ENCODE measurements at regions not wholly inside any gene's neighbourhood (a gene's known extent, or its start where the extent isn't known, plus 50 kb on each side); places are given as distances from the start of the nearest gene placed in this dataset.

DNA sequence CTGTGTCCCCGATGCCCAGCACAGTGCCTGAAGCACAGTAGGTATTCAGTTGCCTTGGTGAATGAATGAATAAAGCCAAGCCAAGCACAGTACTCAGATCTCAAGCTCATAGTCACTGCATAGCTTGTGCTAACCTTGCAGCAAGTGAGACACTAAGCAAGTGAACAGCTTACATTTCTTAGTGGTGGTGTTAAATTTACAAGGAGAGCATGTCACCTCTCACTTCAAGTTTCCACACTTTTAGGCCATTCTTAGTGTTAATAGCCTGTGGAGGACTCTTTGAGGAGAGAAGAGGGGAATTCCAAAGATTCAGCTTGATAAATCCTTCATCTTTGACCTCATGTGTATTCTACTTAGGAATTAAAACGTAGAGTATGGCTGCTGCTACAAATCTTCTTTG is 104.7 kb downstream of the C9orf152 start:
- DNase-seq = no peak

DNA sequence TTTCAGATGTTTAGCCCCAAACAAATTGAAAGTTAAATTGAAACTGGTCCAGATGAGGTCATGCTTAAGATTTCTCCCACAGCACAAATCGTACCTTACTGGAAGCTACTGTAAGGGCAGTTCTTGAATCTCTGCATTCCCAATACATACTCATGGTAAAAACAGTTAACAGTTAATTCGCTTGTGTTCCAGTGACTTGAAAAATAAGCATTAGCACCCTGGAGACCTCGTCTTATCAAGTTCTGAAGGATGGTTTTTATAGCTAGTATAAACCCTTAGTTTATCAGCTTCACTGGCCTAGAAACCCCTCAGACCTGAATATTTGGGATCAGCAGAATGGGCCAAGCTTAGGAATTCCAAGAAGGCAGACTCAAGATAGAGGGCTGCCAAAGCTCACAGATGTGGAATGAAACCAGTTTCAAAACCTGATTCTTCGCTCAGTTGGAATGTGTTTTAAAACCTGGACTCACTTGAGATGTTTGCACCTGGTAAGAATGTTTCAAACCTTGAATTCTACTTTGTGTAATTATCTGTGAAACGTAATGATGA is 103.6 kb downstream of the C9orf152 start:
- no peak for DNase-seq

DNA sequence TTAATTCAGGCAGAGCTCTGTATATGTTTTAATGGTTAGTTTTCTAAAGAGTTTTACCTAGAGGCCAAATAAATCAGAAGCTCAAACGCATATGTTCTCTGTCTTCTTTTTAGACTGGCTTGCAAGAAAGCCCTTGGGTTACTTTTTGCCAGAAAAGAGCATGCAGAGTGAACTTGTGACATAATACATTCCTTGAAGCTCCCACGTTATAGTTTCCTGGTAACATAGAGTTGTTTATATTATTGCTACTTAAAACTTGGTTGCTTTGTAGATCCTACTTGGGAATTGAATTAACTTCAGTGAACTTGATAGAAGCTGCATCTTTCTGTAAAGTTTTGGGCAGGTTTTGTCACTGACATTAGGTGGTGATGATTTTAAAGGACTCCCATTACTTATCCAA is 102.9 kb downstream of the C9orf152 start:
- DNase-seq = no peak

DNA sequence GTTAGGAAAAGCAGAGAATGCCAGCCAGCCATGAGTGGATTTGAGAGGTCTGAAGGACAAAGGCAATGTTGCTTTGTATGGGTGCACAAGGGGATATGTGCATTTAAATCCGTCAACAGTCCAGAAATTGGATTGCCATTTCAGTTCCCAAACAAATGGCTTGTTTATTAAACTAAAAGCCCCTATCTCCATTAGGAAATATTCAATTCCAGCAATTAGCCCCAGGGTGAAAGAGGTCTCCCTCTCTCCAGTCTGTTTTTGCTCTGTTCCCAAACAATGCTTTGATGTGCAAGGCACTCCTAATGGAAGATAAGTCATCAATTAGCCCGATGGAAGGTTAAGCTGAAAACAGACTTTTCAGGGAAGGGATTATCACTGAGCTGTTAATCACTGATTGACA is 101.3 kb downstream of the C9orf152 start:
- DNase-seq = no peak

DNA sequence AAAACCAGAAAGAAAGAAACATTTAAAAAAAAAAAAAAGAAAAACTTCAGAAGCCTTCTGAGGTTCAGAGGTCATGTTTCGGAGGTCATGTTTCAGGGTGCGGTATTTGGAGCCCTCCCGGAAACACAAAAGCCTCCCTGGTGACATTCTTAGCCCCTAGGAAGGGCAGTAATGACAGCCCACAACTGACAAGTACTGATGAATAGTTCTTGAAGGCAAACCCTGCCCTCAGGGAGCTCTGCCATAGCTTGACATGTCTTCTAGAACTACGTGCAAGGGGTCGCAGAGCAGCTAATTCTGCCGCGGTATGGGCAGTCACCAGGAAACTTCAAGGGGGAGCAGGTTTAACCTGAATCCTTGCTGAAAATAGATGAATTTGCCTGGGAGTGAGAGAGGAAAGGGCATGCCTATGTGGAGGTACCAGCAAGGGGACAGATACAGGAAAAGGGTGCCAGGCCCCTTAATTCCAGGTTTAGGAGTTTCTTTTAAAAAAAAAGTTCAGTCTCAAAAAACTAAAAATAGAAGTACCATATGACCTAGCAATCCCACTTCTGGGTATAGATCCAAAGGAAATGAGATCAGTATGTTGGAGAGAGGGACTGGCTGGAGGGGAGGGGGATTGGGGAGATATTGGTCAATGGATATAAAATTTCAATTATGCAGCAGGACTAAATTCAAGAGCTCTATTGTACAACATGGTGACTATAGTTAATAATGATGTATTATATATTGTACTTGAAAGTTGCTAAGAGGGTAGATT is 98.4 kb downstream of the C9orf152 start:
- no peak for DNase-seq

DNA sequence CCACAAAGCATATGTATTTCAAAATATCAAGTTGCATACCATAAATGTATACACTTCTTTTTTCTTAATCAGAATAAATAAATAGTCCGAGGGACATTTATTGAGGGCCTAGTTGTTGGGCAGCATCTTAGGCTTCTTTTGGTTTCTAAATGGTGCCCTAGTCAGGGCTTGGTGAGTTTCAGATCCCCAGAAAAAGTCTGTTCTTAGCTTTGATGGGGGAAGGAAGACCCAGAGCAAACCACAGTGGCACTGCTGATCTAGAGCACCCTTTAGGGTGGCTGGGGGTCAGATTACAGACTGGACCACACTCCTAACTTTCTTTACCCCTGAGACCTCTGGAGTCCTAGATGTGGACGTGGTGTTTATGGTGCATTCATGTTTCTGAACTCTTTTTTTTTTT is 97.8 kb downstream of the C9orf152 start:
- DNase-seq = no peak

DNA sequence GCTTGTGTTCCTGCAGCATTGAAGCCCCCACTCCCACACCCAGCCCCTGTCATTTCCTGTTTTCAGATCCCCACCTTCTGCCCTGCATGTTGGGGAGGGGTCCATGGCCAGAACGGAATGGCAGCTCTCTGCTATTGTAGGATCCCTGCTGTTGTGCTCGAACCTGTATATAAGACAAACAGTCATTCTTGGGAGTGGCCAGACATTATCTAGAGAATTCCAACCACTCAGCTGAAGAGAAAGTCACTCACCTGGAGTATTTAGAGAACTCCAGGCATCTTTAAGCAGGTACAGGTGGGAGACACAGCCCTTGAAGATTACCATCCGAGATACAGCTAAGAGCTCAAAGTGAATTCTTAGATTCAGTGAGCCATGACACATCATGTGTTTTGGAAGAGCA is 96.1 kb downstream of the C9orf152 start:
- DNase-seq = no peak

DNA sequence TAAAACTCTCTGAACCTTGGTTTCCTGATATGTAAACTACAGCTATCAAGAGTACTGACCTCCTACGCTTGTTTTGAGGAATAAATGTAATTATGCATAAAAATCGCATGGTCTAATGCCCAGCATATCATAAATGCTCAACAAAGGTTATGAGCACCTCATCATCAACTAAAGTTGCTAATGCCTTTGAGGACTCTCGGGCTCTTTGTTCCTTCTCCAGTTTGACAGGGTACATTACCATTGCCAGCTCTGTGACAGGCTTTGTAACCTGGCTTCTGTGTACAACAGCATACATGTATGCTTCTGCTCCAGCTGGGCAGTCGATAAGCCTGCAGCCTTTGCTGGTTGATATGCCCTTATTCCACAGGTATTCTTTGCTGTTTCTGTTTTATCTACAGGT is 95.2 kb downstream of the C9orf152 start:
- no peak for DNase-seq

DNA sequence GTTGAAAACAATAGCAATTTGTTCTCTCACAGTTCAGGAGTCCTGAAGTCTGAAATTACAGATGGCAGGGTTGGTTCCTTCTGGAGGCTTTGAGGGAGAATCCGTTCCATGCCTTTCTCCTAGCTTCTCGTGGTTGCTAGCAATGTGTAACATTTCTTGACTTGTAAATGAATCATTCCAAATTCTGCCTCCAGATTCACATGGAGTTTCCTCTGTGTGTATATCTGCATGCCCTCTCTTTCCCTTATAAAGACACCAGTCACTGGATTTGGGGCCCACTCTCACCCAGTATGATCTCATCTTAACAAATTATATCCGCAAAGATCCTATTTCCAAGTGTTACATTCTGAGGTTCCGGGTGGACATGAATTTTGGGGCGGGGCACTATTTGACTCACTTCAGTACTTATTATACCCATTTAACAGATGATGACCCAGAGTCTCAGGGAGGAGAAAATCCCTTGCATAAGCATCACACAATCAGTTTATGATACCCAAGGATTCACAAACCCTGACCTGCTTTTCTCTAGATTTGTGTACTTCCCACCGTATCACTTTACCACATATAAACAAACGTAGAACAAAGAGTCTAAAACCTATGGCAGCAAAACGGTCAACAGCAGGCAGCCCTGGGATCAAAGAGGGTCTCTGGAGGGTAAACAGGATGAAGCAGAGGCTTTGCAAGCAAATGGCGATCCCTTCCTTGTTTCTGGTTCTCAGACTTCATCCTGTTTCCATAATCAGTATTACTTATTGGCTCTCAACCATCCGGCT is 93.7 kb downstream of the C9orf152 start:
- no peak for DNase-seq

DNA sequence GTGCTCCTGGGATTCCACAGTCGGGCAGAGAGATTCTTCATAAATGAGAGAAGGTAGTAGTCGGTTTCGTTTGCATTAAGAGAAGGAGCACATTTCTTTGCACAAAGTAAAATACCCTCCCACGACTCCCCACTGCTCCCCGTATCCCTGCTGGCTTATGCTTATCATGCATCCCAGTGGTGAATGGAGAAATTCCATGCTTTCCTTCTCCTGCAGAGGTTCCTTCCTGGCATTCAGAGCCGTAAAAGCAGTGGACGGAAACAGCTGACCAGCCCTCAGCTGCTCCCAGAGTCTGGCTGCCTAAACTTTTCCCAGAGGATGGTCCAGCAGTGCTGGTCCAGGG is 93.1 kb downstream of the C9orf152 start:
- DNase-seq = peak; percentile 58

DNA sequence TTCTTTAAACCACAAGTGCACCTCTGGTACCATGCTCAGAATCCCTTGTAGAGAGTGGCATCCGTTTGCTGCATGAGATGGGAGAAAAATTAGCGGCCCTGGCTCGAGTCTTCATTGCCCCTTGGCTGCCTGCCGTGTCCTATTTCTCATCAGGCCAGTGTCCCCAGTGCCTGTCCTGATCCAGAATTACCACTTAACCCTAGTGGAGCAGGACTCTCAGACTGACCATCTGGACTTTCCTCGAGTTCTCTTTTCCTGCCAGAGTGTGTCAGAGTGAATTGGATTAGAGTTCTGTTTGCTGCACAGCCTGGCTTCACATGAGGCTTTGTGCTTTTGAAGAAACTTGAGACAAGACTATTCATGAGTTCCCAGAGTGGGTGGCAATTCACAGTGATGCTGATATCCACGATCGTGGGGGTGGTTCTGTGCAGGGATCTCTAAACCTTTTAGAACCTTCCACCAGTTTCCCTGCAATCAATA is 92.6 kb downstream of the C9orf152 start:
- peak; percentile 50 for DNase-seq

DNA sequence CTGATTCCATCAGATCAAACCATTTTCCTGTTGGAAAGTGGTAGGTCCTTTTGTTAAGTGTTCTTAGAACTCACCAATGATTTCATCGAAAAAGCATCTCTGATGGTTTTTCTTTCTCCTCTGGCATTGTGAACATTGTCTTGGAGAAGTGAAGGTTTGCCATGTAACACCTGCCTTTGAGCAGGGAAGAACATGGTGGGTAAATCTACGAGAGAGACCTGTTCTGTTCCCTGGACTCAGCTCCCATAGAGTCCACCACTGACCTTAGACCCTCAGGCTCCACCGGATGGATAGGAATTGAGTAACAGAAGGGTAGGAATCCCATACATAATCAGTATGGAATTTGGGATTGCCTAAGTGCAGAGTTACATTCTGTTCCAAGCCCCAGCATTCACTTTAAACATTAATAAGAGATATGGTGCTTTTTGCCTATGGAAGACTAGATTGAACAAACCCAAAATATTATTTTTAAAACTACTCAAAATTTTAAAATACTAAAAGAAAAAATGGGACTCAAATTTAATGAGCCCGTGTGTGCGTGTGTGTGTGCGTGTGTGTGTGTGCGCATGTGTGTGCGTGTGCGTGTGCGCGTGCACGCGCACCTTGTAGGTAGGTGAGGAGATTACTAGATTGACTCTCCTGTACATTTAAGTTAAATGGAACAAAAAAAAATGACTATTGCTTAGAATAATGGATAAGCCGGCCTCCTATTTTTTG is 92.0 kb downstream of the C9orf152 start:
- DNase-seq = no peak

DNA sequence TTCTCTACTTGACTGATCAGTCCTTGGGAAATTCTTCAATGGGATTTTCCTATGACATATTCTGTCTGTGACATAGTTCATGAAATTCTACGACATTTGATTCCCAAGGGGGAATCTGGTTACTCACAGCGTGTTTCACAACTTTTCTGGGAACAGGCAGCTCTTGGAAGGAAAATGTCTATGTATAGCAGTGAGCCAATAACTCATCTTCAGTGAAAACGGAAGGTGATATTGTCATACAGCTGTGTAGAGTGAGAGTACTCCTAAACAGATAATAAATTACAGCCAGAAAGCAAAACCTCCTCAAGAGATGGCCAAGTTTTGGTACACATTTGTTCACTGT is 91.4 kb downstream of the C9orf152 start:
- no peak for DNase-seq

DNA sequence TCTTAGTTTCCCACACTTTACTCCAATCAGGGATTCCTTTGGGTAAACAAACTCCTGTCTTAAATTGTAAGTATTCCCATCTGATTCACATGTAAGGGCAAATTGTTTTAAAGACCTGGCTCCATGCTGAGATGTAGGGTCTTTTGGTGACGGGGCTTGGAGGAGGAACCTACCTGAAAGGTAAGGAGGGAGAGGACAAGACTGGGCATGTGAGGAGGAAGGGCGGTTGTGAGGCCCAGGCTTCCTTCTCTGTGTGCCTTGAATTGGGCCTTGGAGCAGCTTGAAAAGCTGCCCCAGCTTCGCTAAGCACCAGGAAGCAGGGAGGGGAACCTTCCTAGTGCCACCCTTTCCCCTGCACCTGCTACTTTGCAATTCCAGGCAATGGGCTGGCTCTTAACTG is 86.8 kb downstream of the C9orf152 start:
- DNase-seq = no peak

DNA sequence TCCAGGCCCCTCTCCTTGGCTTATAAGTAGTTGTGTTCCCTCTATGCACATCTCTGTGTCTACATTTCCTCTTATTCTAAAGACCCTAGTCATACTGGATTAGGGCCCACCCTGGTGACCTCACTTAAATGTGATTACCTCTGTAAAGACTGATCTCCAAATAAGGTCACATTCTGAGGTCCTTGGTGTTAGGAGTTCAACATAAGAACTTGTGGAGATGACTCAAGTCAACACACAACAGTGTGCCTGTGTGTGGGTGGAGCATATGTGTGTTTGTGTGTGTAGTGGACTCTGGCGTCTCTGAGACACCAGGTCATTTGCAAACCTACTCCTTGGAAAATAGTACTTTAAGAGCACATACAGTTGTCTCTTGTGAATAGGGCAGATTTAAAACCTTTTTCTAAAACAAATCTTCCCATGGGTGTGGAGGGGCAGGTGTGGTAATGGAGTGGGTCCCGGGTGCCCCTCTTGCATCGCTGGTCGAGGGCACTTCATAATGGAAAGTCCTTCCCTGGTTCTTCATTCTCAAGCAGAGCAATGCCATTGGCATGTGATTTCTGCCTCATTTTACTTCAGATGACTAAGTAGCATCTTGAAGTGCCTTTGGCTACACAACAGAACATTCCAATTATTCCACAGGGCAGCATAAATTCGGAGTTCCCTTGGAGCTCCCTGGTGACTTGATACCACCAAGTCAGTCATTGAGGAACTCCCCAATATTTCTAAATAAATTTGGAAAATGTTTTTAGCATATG is 84.4 kb downstream of the C9orf152 start:
- DNase-seq = no peak

DNA sequence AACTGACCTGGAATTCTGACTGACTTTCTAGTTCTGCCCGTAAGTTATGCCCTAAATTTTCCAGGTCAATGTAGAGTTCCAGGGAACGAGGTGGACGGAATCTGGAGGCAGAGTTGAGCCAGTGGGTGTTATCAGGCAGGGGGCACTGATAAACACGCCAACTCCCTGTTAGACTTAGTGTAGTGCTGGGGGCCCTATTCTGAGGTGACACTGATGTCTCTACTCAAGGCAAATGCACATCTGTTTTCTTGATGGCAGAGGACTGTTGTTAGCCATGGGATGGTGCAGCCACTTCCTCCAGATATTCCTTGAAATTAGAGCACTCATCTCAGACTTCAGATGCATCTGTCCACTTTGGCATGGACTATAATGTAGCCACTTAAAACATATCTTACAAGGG is 83.5 kb downstream of the C9orf152 start:
- DNase-seq = no peak

DNA sequence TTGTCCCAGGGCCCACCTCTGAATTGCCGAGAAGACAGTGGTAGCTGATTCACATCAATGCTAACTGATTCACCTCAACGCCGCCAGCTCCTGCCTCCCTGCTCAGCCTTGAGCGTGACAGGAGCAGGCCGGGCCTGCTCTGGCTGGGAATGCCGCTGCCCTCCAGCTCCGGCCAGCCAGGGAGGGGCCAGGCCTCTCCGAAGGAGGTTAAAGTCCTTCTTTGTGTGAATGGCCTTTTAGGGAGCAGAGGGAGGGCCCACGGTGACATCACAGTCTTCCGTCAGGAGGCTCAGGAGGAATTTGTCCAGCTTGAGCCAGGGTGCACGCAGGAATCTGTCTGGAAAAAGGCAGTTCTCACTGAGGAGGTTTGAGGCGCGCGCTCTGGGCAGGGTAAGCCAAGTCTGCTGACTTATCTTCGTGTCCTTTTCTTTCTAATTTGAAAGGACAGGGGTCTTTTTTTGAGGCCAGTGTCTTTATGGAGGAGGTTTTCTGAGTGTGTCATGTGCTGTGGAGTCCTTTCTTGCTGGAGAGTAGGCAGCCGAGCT is 82.7 kb downstream of the C9orf152 start:
- DNase-seq = peak; percentile 86

DNA sequence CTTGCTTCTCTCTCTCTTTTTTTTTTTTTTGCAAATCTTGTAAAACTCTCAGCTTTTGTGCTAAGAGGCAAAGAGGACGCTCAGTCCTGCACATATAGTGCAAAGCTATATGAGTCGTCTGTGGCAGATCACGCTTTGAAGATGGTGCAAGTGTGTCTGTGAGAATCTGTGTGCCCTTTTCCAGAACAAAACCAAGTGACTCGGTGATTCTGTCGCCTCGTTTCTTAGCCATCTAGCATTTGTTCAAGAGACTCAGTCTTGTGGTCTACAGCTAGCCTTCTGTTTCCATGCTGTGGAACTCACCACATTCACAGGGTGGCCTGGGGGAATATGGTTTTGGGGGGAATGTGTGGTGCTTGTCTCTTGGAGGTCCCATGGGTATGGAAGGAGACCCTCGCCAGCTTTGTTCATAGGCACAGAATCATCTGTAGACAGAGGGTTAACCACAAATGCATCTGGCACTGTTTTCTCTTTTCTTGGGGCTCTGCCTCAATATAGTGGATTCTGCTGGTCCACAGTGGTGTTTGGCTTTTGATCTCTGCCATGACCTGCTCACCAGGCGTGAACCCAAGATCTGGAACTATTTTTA is 82.1 kb downstream of the C9orf152 start:
- peak; percentile 49 for DNase-seq

DNA sequence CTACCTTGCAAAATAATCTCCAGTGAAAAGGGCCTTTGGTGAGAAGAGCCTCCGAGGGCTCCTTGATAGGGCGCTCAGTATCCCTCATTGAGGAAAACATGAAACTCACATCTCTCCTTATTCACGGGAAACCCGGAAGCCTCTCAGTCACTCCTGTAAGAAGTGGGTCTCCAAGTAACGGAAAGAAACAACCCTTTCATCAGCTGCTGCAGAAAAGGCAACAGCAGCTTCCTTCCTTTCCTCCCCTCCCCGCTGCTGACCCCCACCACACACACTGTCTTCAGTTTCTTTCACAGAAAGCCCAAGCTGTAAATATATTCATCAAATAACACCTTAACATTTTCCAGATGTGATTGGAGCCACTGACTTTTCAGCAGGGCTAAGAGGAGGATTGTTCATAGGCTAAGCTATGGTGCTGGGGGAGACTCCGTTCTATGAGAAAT is 81.4 kb downstream of the C9orf152 start:
- DNase-seq = no peak

DNA sequence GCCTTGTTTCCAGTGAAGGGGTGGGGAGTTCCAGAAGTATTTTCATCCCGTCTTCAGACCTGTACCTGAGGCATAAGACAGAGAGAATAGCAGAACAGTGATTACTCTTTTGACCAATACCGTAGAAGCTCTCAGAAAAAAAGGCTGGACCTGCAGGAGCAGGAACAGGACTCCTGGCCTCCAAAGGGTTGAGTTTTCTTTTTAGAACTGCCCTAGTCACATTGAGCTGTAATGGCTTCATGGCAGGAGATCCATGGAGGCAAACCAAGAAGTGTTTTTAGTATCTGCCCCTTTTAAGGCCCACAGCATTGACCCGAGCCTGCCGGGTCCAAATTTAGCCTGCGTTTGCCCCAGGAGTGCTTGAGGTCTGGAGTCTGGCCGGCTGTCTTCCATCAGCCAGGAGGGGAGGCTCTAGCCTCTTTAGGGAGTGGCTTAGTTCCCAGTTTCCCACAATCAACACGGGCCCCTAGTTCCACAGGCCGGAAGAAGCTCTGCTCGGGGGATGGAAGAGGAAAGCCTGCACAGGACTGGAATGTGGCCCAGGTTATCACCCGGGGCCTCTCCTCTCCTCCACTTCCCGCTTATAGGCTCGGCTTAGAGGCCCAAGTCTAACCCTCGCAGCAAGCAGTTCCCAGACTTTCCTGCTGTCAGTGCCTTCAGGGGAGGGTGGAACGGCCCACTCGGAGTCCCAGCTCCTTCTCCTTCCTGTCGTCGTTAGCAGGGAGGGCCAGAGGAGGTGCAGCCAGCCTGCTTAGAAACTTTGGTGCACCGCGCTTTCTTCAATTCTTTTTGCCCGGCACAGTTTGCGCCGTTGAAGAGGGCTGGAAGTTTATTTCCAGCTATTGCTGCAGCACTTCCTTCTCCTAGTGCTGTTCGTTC is 80.7 kb downstream of the C9orf152 start:
- DNase-seq = peak; percentile 85
